ENCODE measurements at regions not wholly inside any gene's neighbourhood (a gene's known extent, or its start where the extent isn't known, plus 50 kb on each side); places are given as distances from the start of the nearest gene placed in this dataset.
A peak's percentile ranks its signal among the peaks of the same experiment; 100 is the strongest.

DNA sequence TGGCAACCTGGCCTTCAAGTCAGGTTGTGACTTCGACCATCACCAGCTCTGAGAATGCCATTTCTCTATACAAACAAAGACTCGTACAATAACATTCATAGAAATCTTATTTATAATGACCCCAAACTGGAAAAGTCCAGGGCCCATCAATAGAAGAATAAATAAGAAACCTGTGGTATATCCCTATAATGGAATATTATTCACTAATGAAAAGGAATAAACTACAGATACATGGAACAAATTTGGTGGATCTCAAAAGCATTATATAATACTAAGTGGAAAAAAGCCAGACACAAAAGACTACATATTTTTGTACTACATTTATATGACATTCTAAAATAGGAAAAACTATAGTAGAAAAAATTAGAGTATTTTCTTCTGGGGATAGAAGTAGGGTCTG lies 109.4 kb upstream of the INPP4B start:
- TF ChIP-seq CTCF (IDR thresholded peaks at IDR 0.05), result no peak
- no peak overlapping the region for H3K4me3 ChIP-seq
- H3K9me3 ChIP-seq, result no peaks in the 10 kb centered on the region
- no peaks in the 10 kb centered on the region for H3K36me3 ChIP-seq (ENCODE audit: low read depth)
- intact Hi-C loops (cut with DNase I, micrococcal nuclease), result no loop called here
- DNase-seq (no peak), ATAC-seq (no peak)
- H3K4me1 ChIP-seq (ENCODE audit: low read depth), result no peaks in the 10 kb centered on the region

- ATAC-seq, result no peak
- Histone ChIP-seq H3K4me3 (no peak overlapping the region), H3K4me1 (ENCODE audit: low read depth) (no peaks in the 10 kb centered on the region), H3K9me3 (no peaks in the 10 kb centered on the region), H3K36me3 (ENCODE audit: low read depth) (no peaks in the 10 kb centered on the region)
- intact Hi-C loops (cut with DNase I, micrococcal nuclease), result no loop called here
- no peak for DNase-seq
- no peak for TF ChIP-seq CTCF (IDR thresholded peaks at IDR 0.05)
Measured at GRCh38 chr4:142959173-142959572, 113.1 kb upstream of the INPP4B start.

DNA sequence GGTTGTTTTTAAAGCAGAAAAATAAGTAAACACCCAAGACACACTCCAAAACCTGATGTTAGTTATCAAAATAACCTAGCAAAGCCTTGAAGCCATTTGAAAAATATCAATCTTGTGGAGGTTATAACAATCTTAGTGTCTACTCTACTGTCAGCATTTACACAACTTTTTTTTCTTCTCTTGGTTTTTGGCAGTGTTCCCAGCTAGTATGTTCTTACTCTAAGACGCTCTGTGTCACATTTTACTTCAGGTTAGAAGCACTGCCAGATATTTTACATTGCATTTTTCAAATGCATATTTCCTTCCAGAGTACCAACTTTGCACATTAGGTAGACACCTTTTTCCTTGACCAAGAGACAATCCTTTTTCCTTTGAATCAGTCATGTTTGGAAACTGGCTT lies 114.0 kb upstream of the INPP4B start:
- intact Hi-C loops (cut with DNase I, micrococcal nuclease), result no loop called here
- TF ChIP-seq CTCF (IDR thresholded peaks at IDR 0.05), result no peak
- DNase-seq, result no peak
- no peaks in the 10 kb centered on the region for H3K4me1 ChIP-seq (ENCODE audit: low read depth)
- no peaks in the 10 kb centered on the region for H3K9me3 ChIP-seq
- no peaks in the 10 kb centered on the region for H3K36me3 ChIP-seq (ENCODE audit: low read depth)
- no peak overlapping the region for H3K4me3 ChIP-seq
- ATAC-seq, result no peak

DNA sequence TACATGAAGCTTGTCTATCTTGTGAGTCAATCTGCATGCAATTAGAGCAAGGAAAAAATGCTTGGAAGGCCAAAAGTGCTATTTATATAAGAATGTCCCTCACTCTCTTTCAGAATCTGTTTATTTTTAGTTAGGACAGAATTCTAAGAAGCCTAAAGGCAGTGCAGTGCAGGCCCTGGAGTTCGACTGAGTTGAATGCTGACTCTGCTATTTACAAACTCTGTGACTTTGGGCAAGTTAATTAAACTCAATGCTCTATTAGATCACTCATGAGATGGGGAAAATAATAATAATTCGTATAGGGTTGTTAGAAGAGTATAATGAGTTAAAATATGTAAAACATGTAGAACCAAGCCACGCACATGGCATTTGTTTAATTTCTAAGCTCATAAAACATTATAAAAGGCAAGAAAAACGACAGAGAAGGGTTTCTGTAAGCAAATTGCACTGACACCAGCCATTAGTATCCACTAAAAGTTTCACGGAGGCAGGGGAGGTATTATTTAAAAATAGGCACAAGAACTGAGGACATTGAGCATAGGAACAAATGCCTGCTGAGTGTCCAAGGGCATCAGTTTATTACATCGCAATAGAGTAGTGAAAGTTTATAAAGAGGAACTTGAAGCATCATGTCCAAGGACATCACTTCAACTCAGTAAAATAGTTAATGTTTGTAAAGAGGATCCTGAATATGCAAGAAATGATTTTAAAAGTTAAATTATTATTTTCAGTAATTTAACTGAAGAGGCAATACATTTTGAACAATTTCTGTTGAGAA lies 115.0 kb upstream of the INPP4B start:
- no peak overlapping the region for H3K4me3 ChIP-seq
- no peaks in the 10 kb centered on the region for H3K9me3 ChIP-seq
- ATAC-seq, result no peak
- H3K4me1 ChIP-seq (ENCODE audit: low read depth), result no peaks in the 10 kb centered on the region
- H3K36me3 ChIP-seq (ENCODE audit: low read depth), result no peaks in the 10 kb centered on the region
- intact Hi-C loops (cut with DNase I, micrococcal nuclease), result no loop called here
- no peak for TF ChIP-seq CTCF (IDR thresholded peaks at IDR 0.05)
- DNase-seq, result no peak

DNA sequence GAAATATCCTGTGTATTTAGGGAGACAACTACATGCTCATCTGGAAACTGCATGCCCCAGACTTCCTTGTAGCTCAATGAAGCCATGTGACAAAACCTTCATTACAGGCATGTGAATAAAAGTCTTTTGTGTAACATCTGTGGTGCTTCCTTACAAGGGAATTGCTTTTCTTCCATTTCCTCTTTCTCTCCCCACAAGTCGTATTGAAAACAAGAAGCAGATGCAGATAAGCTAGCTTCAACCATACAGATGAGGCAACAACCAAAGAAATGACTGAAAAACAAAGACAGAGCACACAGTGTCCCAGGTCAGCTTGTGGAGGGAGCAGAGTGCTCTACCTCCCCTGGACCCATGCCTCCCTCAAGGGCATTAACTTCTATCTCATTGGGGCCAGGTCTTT lies 115.8 kb upstream of the INPP4B start:
- Histone ChIP-seq H3K4me3 (no peak overlapping the region), H3K36me3 (ENCODE audit: low read depth) (no peaks in the 10 kb centered on the region), H3K4me1 (ENCODE audit: low read depth) (no peaks in the 10 kb centered on the region), H3K9me3 (no peaks in the 10 kb centered on the region)
- DNase-seq, result no peak
- ATAC-seq, result peak; percentile 37
- no peak for TF ChIP-seq CTCF (IDR thresholded peaks at IDR 0.05)
- intact Hi-C loops (cut with DNase I, micrococcal nuclease), result no loop called here

GRCh38 chr4:142974328-142974727 lies 128.2 kb upstream of the INPP4B start:
- Histone ChIP-seq H3K9me3 (no peaks in the 10 kb centered on the region), H3K4me3 (no peak overlapping the region), H3K36me3 (ENCODE audit: low read depth) (no peaks in the 10 kb centered on the region), H3K4me1 (ENCODE audit: low read depth) (no peaks in the 10 kb centered on the region)
- TF ChIP-seq CTCF (IDR thresholded peaks at IDR 0.05), result no peak
- ATAC-seq (no peak), DNase-seq (no peak)
- intact Hi-C loops (cut with DNase I, micrococcal nuclease), result no loop called here

All from mucosa of descending colon (tissue), 3 donors.